GM19395 (cell line): ENCODE measurements at regions not wholly inside any gene's neighbourhood (a gene's known extent, or its start where the extent isn't known, plus 50 kb on each side); places are given as distances from the start of the nearest gene placed in this dataset.
"Not testable (repeated sequence)": the region's sequence is repeated elsewhere in the genome, so short reads cannot be mapped to it uniquely, and the experiment has no call there.

Source experiments
- ATAC-seq: cut with Tn5 transposase; IDR thresholded peaks from one replicate; pipeline ENCODE4 v1.9.1; 2021; ENCODE audit warnings: mild to moderate bottlenecking, moderate library complexity; ENCODE audit not compliant: unreplicated experiment

GRCh38 chr2:13156916-13157315 is 440.2 kb downstream of the TRIB2 start:
- ATAC-seq = no peak

DNA sequence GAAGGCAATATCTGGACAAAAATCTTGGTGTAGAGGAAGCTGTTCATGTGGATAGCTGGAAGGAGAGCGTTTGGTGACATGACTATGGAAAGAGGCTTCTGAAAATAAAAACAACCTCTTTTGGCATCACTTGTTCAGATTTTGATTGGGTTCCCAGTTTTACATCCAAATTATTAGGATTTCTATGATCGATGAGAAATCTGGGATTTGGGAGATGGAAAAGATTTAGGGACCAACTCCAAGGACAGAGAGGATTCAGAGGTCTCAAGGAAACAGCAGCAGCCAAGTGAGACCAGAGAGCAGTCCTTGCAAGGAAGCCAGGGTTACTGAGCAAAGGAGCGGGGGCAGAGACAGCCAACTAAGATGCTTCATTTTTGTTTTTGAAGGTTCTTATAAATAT is 441.7 kb downstream of the TRIB2 start:
- no peak for ATAC-seq

DNA sequence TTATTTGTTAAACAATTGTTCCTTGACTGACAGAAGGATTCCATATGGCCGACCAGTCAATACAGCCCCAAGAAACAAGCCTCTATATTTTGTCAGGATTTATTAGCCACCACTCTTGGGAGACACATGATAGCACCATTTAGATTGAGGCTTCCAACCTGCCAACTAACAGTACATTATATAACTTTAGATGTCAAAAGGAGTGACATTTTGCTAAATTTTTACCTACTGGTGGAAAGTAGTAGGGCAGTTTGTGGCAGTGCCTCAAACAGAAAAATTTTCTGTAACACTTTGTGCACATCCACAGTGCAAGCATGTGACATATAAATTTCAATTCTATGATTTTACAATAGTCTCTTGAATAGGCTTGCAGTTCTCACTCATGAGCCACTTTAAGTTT is 464.0 kb downstream of the TRIB2 start:
- no peak for ATAC-seq

GRCh38 chr2:13193075-13193474 is 476.3 kb downstream of the TRIB2 start:
- ATAC-seq = peak; percentile 48

- ATAC-seq = peak; percentile 78
Observed at GRCh38 chr2:13193900-13194299, 477.2 kb downstream of the TRIB2 start.

- ATAC-seq = no peak
Observed at GRCh38 chr2:13195270-13195669, 478.5 kb downstream of the TRIB2 start.

- ATAC-seq = no peak
Observed at GRCh38 chr2:13197248-13197647, 480.5 kb downstream of the TRIB2 start.

DNA sequence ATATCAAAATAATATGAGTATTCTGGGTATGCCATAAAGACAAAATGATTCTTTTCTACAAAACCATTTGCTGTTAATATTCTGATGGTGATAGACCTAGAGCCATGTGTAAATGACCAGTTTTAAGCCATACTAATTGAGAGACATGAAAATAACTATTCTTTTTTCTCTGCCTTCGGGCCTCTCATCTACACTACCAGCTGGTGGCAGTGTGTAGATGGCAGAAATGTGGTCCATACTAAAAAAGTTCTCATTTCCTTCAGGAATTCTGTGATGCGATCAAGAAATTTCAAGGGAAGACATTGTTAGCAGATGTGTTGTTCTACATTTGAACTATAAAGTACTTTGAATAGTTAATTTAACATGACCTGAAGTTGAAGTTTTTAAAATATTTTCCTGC is 485.2 kb downstream of the TRIB2 start:
- ATAC-seq = no peak

DNA sequence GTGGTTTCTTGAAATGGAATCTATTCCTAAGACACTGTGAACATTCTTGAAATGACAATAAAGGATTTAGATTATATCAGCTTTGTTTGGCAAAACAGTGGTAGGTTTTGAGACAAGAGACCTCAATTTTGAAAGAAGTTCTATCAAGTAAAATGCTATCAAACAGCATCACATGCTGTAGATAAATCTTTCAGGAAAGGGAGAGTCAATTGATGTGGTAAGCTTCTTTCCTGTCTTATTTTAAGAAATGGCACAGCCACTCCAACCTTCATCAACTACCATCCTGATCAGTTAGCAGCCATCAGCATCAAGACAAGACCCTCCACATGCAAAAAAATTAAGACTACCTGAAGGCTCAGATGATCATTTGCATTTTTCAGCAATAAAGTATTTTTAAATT is 495.4 kb downstream of the TRIB2 start:
- no peak for ATAC-seq

DNA sequence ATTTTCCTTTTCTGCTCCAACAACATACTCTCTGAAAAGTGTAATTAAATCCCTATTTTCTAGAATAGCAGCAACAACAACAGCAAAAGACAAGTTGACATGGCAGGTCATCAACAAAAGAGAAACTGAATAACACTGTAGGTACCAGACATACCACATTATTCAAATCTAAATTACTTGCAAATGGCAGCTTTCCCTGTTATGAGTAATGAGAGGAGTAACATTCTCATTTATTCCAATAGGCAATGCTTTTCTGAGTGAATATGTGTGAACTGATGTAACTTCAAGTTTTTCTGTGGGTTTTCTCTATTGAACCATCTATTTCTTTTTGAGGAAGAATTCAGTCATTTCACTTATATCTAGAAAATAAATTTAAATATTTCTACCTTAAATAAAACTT is 501.5 kb downstream of the TRIB2 start:
- no peak for ATAC-seq

DNA sequence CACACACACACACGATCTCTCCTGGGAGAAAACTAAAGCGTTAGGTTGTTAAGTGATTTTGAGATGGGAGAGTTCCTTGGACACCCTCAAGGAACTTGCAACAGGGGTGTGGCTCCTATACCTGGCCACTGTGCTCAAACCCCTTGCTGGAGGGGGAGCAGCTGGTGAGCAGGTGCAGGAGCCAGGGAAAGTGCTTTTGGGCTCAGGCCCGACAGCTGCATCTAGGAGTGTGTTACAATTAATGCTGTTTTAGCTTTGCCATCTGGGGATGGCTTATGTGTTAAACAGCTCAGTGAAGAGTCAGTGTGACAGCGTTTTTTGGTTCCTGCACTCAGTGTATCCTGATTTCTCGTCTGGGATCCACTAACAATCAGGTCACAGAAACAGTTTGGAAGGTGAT is 510.8 kb downstream of the TRIB2 start:
- no peak for ATAC-seq

DNA sequence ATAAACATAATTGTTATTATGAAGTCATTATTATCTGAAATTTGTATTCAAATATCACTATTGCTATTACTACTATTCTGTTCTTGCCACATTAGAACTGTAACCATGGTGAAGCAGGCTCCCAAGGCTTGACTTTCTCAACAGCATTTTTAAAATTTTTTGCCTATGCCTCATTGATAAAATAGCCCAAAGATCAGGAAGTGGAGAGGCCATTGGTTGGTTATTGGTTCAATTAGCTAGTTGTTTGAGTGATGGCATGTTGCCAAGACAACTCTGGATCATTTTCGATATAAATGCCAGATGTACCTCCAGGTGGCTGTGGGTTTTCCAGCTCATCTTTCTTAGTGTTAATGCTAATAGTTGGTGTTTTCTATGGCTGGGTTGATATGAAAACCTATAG is 513.5 kb downstream of the TRIB2 start:
- ATAC-seq = no peak

DNA sequence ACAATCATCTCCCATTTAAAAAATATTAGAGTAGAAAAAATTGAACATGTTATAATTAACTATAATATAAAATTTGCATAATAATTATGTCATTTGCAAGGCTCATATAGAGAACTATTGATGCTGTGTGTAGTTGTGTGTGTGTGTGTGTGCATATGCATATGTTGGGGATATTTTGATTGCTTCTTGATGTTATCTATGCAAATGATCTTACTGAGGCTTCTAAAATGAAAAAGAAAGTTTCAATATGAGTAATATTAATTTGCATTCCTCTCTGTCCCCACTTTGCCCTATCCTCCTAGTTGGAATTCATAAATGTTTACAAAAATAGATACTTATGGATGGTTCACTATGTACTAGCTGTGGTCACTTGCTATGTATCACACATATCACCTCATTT is 523.3 kb downstream of the TRIB2 start:
- ATAC-seq = no peak

DNA sequence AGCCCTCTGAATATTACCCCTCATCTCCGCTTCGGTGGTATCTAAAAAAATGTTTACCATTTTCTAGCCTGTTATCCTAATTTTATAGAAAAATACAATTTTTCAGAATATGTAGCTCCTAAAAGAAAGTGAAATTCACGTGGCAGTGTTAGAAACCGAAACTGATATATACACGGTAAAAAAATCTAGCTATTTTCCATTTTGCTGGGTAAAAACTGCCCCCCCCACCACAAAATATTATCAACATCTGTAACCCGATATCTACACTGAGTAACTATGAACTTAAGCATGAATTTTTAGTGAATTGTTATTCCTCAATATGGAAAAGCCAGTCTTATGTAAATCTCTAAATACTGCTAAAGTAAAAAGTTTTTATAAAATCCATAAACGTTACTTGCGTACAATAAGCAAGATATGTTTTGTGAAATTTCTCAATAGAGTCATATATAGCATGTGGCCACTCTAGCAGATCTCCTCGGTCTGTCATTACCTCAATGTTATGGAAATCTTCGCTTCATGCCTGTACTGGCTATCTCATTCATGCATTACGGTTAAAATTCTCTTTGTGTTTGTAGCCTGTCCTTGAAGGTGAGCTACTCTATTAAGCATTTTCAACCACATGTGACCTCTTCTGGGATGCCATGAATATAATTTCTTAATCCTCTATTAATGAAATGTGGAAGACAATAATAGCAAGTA is 524.2 kb downstream of the TRIB2 start:
- ATAC-seq = no peak

DNA sequence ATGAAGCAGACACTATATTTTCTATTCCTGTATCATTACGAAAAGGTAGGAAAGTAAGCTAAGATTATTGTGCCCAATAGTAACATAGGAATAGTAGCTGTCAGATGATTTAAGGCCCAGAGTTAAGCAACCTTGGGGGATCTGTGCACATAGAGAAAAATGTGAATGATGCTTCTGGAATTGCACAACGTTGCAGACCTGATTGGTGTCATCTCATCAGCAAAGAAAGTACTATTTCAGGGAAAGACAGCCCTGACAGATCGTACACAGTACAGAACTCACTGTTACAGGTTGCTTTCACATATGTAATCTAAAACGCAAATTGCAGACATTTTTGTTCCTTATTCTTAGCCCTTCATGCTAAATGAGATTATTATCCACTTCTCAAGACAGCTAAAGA is 535.9 kb downstream of the TRIB2 start:
- no peak for ATAC-seq

- no peak for ATAC-seq
Observed at GRCh38 chr2:13255485-13255884, 538.7 kb downstream of the TRIB2 start.

- no peak for ATAC-seq
Observed at GRCh38 chr2:13260402-13260801, 543.7 kb downstream of the TRIB2 start.

GRCh38 chr2:13266166-13266565 is 549.4 kb downstream of the TRIB2 start:
- no peak for ATAC-seq

DNA sequence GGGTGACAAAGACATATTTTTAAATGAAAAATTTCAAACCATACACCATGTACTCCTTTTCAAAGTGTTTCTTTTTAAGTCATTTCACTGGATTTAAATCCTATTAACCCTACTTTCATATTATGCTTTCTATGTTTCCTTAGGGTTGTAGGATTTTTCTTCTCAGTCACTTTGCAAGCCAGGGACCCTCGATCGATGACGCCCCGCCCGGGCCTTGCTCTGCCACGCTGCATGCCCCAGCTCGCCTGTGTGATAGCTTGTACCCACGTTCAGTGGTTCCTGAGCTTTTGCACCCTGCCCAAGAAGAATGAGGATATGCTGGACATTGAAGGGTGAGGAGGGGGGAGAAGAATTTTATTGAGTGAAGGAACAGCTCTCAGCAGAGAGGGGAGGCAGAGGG is 568.0 kb downstream of the TRIB2 start:
- ATAC-seq = no peak

GRCh38 chr2:13289310-13289709 is 572.6 kb downstream of the TRIB2 start:
- no peak for ATAC-seq

- ATAC-seq = not testable (repeated sequence)
Observed at GRCh38 chr2:13308478-13308805, 591.7 kb downstream of the TRIB2 start.

GRCh38 chr2:13308989-13309388 is 592.3 kb downstream of the TRIB2 start:
- no peak for ATAC-seq

DNA sequence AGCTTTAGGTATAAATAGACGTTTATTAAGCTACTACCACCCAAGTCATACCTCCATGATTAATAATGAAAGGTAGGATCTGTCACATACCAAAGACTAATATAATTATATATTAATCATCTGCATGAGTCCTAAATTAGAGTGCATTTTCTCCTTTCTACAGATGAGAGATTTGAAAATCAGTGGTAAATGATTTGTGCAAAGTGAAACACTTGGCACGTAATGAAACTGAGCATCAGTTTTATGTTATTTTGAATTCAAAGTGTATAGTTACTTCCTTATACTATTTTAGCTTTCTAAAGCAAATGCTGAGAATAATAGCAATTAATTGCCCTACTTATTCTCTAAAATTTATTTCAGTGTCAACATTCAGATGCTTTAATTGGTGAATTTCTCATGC is 615.3 kb downstream of the TRIB2 start:
- ATAC-seq = no peak
